ENCODE measurements at regions not wholly inside any gene's neighbourhood (a gene's known extent, or its start where the extent isn't known, plus 50 kb on each side); places are given as distances from the start of the nearest gene placed in this dataset.

DNA sequence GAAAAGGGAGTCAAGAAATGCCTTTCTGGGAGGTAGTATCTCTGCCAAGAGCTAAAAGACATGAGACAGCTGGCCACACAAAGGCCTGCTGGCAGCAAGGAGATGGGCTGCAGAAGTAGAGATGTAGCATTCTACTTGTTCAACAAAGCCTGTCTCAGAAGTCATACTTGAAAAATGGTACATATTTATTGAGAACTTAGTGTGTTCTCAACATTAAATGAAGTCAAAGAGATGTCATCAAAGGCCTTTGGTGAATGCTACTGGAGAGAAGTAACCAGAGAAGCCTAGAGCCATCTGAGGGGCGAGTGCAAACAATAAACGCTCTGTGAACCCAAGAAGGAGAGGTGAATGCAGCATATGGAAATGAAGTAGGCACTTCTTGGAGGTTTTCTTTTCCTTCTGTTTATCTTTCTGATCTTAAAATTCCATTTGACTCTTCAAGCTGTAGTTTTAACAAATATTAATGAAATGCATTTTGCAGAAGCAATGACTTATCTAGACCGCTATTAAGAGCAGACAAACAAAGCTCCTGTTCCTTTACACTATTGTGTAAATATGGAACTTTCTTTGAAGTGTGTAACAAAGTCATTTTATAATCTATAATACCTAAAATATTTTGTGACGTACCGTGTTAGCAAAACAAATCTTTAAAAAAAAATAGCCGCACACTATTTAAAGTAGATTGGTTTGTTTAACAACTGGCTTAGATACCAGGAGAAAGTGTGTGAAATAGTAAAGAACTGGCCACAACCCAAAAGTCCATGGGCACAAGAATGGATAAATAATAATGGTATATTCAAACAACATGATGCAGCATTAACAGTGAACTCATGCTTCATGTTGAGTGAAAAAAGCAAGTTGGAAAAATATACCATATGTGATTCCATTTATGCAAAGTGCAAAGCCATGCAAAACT, 70.2 kb downstream of the ZNF608 start:
- WGBS, 2 experiments (ENCODE audit: insufficient coverage in 2 of 2): 84 to 90% methylated on average over 2 of the region's 6 CpGs
- H3K4me3 ChIP-seq (ENCODE audit: extremely low read depth, insufficient read depth, low read length, poor library complexity, severe bottlenecking): no peak overlapping the region
- no peaks in the 10 kb centered on the region for H3K9me3 ChIP-seq (ENCODE audit: control insufficient read depth, low read length)
- H3K4me1 ChIP-seq (ENCODE audit: control insufficient read depth, insufficient read depth, low read length, poor library complexity, severe bottlenecking): peaks cover 25% of the 10 kb centered on the region
- H3K27ac ChIP-seq (ENCODE audit: low read depth, low read length, severe bottlenecking): no peak overlapping the region
- no peaks in the 10 kb centered on the region for H3K36me3 ChIP-seq (ENCODE audit: control insufficient read depth, insufficient read depth, low read length)

GRCh38 chr5:124671193-124671592, 75.2 kb downstream of the ZNF608 start:
- Histone ChIP-seq H3K27ac (ENCODE audit: low read depth, low read length, severe bottlenecking) (no peak overlapping the region), H3K4me1 (ENCODE audit: control insufficient read depth, insufficient read depth, low read length, poor library complexity, severe bottlenecking) (peaks cover 10% of the 10 kb centered on the region), H3K9me3 (ENCODE audit: control insufficient read depth, low read length) (no peaks in the 10 kb centered on the region), H3K36me3 (ENCODE audit: control insufficient read depth, insufficient read depth, low read length) (peaks cover under 1% of the 10 kb centered on the region), H3K4me3 (ENCODE audit: extremely low read depth, insufficient read depth, low read length, poor library complexity, severe bottlenecking) (no peak overlapping the region)
- 92 to 100% methylated on average over 1 of the region's 1 CpG for WGBS, 2 experiments (ENCODE audit: insufficient coverage in 2 of 2)

DNA sequence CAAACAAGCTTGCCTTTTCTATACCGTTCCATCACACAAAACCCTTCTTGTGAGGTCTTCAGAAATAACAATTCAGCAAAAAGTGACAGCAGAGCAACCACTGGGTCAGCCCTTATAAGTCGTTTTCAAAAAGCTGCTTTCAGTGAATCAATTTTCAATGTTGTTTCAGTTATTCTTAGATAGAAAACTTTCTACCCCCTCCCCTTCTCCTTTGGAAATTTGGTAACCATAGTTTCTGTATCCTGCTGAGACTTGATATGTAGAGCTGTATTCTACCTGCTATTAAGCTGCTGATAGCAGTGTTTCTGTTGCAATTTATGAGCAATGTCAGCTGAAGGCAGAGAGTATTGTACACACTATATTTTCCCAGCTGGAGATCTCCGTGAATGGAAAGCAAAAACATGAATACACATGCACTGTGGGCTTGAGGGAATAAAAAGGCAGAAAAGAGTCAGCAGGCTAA, 75.7 kb downstream of the ZNF608 start:
- Histone ChIP-seq H3K9me3 (ENCODE audit: control insufficient read depth, low read length) (no peaks in the 10 kb centered on the region), H3K36me3 (ENCODE audit: control insufficient read depth, insufficient read depth, low read length) (peaks cover 5% of the 10 kb centered on the region), H3K4me1 (ENCODE audit: control insufficient read depth, insufficient read depth, low read length, poor library complexity, severe bottlenecking) (peaks cover 14% of the 10 kb centered on the region), H3K4me3 (ENCODE audit: extremely low read depth, insufficient read depth, low read length, poor library complexity, severe bottlenecking) (no peak overlapping the region), H3K27ac (ENCODE audit: low read depth, low read length, severe bottlenecking) (peak overlapping the region; percentile 30)
- WGBS, 2 experiments (ENCODE audit: insufficient coverage in 2 of 2): 40% methylated on average over 2 of the region's 3 CpGs; no CpG with 5 or more reads in 1 of the 2 experiments

DNA sequence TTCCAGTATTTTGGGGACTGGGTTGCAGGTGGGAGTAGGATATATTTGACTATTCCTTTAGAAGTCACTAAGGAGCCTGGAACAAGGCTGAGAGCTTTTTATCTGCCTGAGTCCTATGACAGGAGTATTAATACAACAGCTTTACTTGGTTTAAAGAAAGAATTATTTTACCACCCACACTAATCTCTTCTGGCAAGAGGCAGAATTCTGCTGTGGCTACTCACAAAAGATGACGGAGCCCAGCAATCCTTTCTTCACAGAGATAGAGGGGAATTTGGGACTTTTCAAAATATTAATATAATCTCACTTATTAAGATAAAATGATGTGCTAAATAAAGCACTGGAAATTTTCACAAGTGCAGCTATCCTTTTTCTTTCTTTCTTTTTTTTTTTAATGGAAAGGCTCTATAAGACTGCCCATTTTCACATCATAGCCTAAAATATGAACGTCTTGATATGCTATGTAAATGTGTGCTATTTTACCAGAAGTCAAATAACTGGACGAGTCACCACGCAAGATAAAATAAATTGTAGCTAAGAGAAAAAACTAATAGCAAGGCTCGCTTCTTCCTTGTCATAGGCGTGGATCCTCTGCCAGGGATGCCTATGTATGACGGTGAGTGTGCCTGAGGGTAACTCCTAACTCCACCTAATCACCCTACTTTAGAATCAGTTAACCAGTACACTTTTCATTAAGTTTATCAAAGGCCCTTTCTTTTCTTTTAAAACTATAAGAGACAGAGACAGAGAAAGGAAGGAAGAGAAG, 76.3 kb downstream of the ZNF608 start:
- H3K4me1 ChIP-seq (ENCODE audit: control insufficient read depth, insufficient read depth, low read length, poor library complexity, severe bottlenecking): peaks cover 19% of the 10 kb centered on the region
- peaks cover 7% of the 10 kb centered on the region for H3K36me3 ChIP-seq (ENCODE audit: control insufficient read depth, insufficient read depth, low read length)
- H3K27ac ChIP-seq (ENCODE audit: low read depth, low read length, severe bottlenecking): peak overlapping the region; percentile 30
- whole genome bisulfite sequencing, 2 experiments (ENCODE audit: insufficient coverage in 2 of 2): 100% methylated on average over 2 of the region's 7 CpGs
- no peaks in the 10 kb centered on the region for H3K9me3 ChIP-seq (ENCODE audit: control insufficient read depth, low read length)
- no peak overlapping the region for H3K4me3 ChIP-seq (ENCODE audit: extremely low read depth, insufficient read depth, low read length, poor library complexity, severe bottlenecking)

DNA sequence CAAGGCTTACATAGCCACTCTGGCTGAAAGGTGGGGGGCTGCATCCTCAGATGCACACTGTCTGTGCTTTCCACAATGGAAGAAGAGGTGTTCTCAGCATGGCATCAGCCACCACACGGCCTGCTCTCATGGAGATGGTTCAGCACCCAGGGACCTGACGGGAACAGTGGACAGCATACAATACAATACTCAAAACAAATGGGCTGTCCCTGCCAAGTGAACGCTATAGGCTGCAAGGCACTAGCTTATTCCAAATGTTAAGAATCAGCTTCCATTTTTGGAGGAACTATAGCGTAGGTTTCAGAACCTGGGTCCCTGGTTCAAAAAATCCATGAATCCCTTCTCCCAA, 77.2 kb downstream of the ZNF608 start:
- H3K9me3 ChIP-seq (ENCODE audit: control insufficient read depth, low read length): no peaks in the 10 kb centered on the region
- H3K4me1 ChIP-seq (ENCODE audit: control insufficient read depth, insufficient read depth, low read length, poor library complexity, severe bottlenecking): peaks cover 26% of the 10 kb centered on the region
- peaks cover 7% of the 10 kb centered on the region for H3K36me3 ChIP-seq (ENCODE audit: control insufficient read depth, insufficient read depth, low read length)
- H3K27ac ChIP-seq (ENCODE audit: low read depth, low read length, severe bottlenecking): no peak overlapping the region
- no peak overlapping the region for H3K4me3 ChIP-seq (ENCODE audit: extremely low read depth, insufficient read depth, low read length, poor library complexity, severe bottlenecking)
- 76 to 95% methylated on average over 3 of the region's 4 CpGs for WGBS, 2 experiments (ENCODE audit: insufficient coverage in 2 of 2)

DNA sequence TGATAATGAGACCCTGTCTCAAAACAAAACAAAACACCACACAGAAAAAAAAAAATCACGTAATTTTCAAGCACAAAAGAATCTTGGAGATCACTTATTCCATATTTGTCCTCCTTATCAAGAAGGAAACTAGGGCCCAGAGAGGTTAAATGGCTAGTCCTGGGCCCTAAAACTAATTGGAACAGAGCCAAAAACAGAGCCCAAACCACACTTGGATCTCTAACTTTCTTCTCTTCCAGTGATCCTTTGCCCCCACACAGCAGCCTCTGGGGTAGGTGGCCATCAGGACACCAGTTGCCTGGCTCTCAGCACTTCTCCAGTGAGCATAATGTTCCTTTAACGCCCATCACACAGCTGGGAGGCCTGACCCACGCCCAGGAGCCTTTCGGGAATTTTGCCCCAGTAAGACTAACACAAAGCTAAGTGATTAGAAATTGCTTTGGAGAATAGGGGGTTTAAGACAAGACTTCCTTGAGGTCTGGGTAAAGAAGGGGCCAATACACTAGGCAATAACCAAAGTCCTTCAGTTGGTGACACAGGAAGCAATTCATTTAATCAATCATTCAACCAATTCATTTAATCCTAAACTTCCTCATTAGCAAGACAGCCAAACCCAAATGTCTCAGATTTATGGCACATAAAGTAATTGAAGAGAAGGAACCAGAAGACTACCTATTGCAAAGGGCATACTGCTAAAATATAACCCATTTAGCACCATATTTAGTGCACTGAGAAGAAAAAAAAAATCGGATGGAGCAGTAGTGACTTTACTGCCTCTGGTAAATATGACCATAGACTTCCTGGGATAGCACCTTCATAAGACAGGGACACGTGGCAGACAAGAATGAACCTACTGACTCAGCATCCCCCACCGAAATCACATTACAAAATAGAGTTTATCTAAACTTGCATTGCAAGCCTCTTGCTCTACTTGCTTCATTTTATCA, 77.8 kb downstream of the ZNF608 start:
- peaks cover 31% of the 10 kb centered on the region for H3K4me1 ChIP-seq (ENCODE audit: control insufficient read depth, insufficient read depth, low read length, poor library complexity, severe bottlenecking)
- WGBS, 2 experiments (ENCODE audit: insufficient coverage in 2 of 2): 86 to 91% methylated on average over 4 to 5 of the region's 7 CpGs

DNA sequence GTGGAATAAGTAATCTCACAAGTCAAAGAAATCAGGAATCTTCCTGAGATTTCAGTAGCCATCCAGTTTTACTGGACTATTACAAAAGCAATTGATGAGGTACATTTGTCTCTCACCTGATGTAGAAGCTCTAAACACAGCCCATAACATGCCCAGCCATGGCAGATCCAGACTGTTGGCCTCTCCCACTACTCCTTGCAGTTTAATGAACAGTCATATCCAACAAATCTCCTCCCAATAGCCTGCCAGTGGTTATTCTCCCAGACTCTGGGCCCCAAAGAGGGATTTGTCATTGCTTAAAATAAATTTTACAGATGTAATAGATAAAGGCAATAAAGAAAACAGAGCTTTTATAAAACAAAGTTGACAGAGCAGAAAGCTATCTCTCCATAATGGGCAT, 80.8 kb downstream of the ZNF608 start:
- Histone ChIP-seq H3K36me3 (ENCODE audit: control insufficient read depth, insufficient read depth, low read length) (peaks cover 7% of the 10 kb centered on the region), H3K27ac (ENCODE audit: low read depth, low read length, severe bottlenecking) (no peak overlapping the region), H3K9me3 (ENCODE audit: control insufficient read depth, low read length) (no peaks in the 10 kb centered on the region), H3K4me1 (ENCODE audit: control insufficient read depth, insufficient read depth, low read length, poor library complexity, severe bottlenecking) (peaks cover 55% of the 10 kb centered on the region), H3K4me3 (ENCODE audit: extremely low read depth, insufficient read depth, low read length, poor library complexity, severe bottlenecking) (no peak overlapping the region)

More for the DNA sequence above, 77.8 kb downstream of the ZNF608 start:
- H3K36me3 ChIP-seq (ENCODE audit: control insufficient read depth, insufficient read depth, low read length): peaks cover 7% of the 10 kb centered on the region
- no peak overlapping the region for H3K27ac ChIP-seq (ENCODE audit: low read depth, low read length, severe bottlenecking)
- no peak overlapping the region for H3K4me3 ChIP-seq (ENCODE audit: extremely low read depth, insufficient read depth, low read length, poor library complexity, severe bottlenecking)
- H3K9me3 ChIP-seq (ENCODE audit: control insufficient read depth, low read length): no peaks in the 10 kb centered on the region

DNA sequence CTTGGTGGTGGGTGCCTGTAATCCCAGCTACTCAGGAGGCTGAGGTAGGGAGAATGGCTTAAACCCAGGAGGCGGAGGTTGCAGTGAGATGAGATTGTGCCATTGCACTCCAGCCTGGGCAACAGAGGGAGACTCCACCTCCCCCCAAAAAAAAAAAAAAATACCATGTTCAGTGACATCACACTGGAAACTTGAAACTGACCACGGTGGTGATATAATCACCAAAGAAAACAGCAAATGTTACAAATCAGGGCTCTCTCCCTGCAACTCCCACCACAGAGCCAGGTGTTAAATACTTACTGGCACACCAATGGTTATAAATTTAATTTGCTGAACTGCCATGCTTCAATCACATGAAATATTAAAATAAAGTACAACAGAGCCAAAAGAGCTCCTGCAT, 81.4 kb downstream of the ZNF608 start:
- Histone ChIP-seq H3K4me1 (ENCODE audit: control insufficient read depth, insufficient read depth, low read length, poor library complexity, severe bottlenecking) (peaks cover 58% of the 10 kb centered on the region), H3K4me3 (ENCODE audit: extremely low read depth, insufficient read depth, low read length, poor library complexity, severe bottlenecking) (no peak overlapping the region), H3K9me3 (ENCODE audit: control insufficient read depth, low read length) (no peaks in the 10 kb centered on the region), H3K36me3 (ENCODE audit: control insufficient read depth, insufficient read depth, low read length) (peaks cover 7% of the 10 kb centered on the region), H3K27ac (ENCODE audit: low read depth, low read length, severe bottlenecking) (no peak overlapping the region)
- 80 to 100% methylated on average over 1 of the region's 2 CpGs for WGBS, 2 experiments (ENCODE audit: insufficient coverage in 2 of 2)

- Histone ChIP-seq H3K4me1 (ENCODE audit: control insufficient read depth, insufficient read depth, low read length, poor library complexity, severe bottlenecking) (peaks cover 65% of the 10 kb centered on the region), H3K9me3 (ENCODE audit: control insufficient read depth, low read length) (no peaks in the 10 kb centered on the region), H3K4me3 (ENCODE audit: extremely low read depth, insufficient read depth, low read length, poor library complexity, severe bottlenecking) (no peak overlapping the region), H3K36me3 (ENCODE audit: control insufficient read depth, insufficient read depth, low read length) (peaks cover 7% of the 10 kb centered on the region), H3K27ac (ENCODE audit: low read depth, low read length, severe bottlenecking) (no peak overlapping the region)
- WGBS, 2 experiments (ENCODE audit: insufficient coverage in 2 of 2): no CpG with 5 or more reads among the region's 1 CpG
These were observed 82.2 kb downstream of the ZNF608 start for GRCh38 chr5:124664287-124664686.

- Histone ChIP-seq H3K36me3 (ENCODE audit: control insufficient read depth, insufficient read depth, low read length) (peaks cover 7% of the 10 kb centered on the region), H3K9me3 (ENCODE audit: control insufficient read depth, low read length) (no peaks in the 10 kb centered on the region), H3K4me1 (ENCODE audit: control insufficient read depth, insufficient read depth, low read length, poor library complexity, severe bottlenecking) (peaks cover 76% of the 10 kb centered on the region), H3K27ac (ENCODE audit: low read depth, low read length, severe bottlenecking) (peak overlapping the region; percentile 94), H3K4me3 (ENCODE audit: extremely low read depth, insufficient read depth, low read length, poor library complexity, severe bottlenecking) (no peak overlapping the region)
- 0 to 60% methylated on average over 1 of the region's 5 CpGs for WGBS, 2 experiments (ENCODE audit: insufficient coverage in 2 of 2)
These were observed 83.3 kb downstream of the ZNF608 start for GRCh38 chr5:124663101-124663506.
